Spleen (tissue), 7 donors: ENCODE measurements at regions not wholly inside any gene's neighbourhood (a gene's known extent, or its start where the extent isn't known, plus 50 kb on each side); places are given as distances from the start of the nearest gene placed in this dataset.

ENCODE experiments used
- CTCF ChIP-seq, 11 experiments: fragments of 200-600 bp in 7 of 11; fragments of 450-650 bp in 4 of 11; sonication (generic) in 4 of 11; IDR thresholded peaks in 8 of 11; conservative IDR thresholded peaks in 3 of 11; 1 replicate in 7 of 11; 2 replicates in 4 of 11; pipeline versions ENCODE4 v1.4.0 to v1.8.0; 2016 to 2021; ENCODE audit warnings: antibody characterized with exemption in 11 of 11, inconsistent platforms in 4 of 11, mild to moderate bottlenecking in 1 of 11
- POLR2A ChIP-seq, 3 donors: fragments of 450-650 bp; IDR thresholded peaks; one replicate each; pipeline ENCODE4 v1.5.1; 2017; ENCODE audit warnings: antibody characterized with exemption in 3 of 3, mild to moderate bottlenecking in 1 of 3
- donor health status: DM: no; HTN: no; CAD: no; lungs with moderate emphysema.
- donor health status: DM: no; HTN: no; CAD: no.
- donor health status: DM: no; HTN: no; CAD: no.

- TF ChIP-seq CTCF (IDR thresholded peaks at IDR 0.05 in 8 of 11, conservative IDR thresholded peaks at IDR 0.05 in 3 of 11) (no peak), POLR2A (IDR thresholded peaks at IDR 0.05) (no peak)
Measured at GRCh38 chr3:79973482-79973881, 205.7 kb upstream of the ROBO1 start.
